Effector CD8-positive, alpha-beta T cell (primary cell): ENCODE measurements at regions not wholly inside any gene's neighbourhood (a gene's known extent, or its start where the extent isn't known, plus 50 kb on each side); places are given as distances from the start of the nearest gene placed in this dataset.
"Not testable (repeated sequence)": the region's sequence is repeated elsewhere in the genome, so short reads cannot be mapped to it uniquely, and the experiment has no call there.

ENCODE experiments used
- DNase-seq: peaks from one replicate; lab custom pipeline; 2025; lab: John Stamatoyannopoulos, UW

- no peak for DNase-seq
These were observed 201.0 kb downstream of the CYRIA start for GRCh38 chr2:16464641-16465040.

GRCh38 chr2:16462958-16463357 lies 202.7 kb downstream of the CYRIA start:
- DNase-seq: no peak

- no peak for DNase-seq
These were observed 204.0 kb downstream of the CYRIA start for GRCh38 chr2:16461672-16462071.

- no peak for DNase-seq
These were observed 206.0 kb downstream of the CYRIA start for GRCh38 chr2:16459606-16460005.

- DNase-seq: no peak
These were observed 211.0 kb downstream of the CYRIA start for GRCh38 chr2:16454621-16455020.

GRCh38 chr2:16452123-16452522 lies 213.5 kb downstream of the CYRIA start:
- no peak for DNase-seq

GRCh38 chr2:16446706-16447105 lies 218.9 kb downstream of the CYRIA start:
- no peak for DNase-seq

GRCh38 chr2:16442971-16443370 lies 222.7 kb downstream of the CYRIA start:
- no peak for DNase-seq

GRCh38 chr2:16441431-16441830 lies 224.2 kb downstream of the CYRIA start:
- no peak for DNase-seq

- no peak for DNase-seq
These were observed 224.7 kb downstream of the CYRIA start for GRCh38 chr2:16440898-16441297.

- DNase-seq: no peak
These were observed 226.9 kb downstream of the CYRIA start for GRCh38 chr2:16438613-16439321.

- no peak for DNase-seq
These were observed 228.4 kb downstream of the CYRIA start for GRCh38 chr2:16437189-16437588.

- DNase-seq: no peak
These were observed 231.2 kb downstream of the CYRIA start for GRCh38 chr2:16434393-16434792.

GRCh38 chr2:16430846-16431245 lies 234.8 kb downstream of the CYRIA start:
- no peak for DNase-seq

GRCh38 chr2:16429431-16430145 lies 236.0 kb downstream of the CYRIA start:
- DNase-seq: no peak

- no peak for DNase-seq
These were observed 236.6 kb downstream of the CYRIA start for GRCh38 chr2:16429002-16429401.

GRCh38 chr2:16425462-16426336 lies 239.9 kb downstream of the CYRIA start:
- DNase-seq: no peak

GRCh38 chr2:16420421-16420820 lies 245.2 kb downstream of the CYRIA start:
- no peak for DNase-seq

- no peak for DNase-seq
These were observed 247.9 kb downstream of the CYRIA start for GRCh38 chr2:16417726-16418125.

- no peak for DNase-seq
These were observed 249.0 kb downstream of the CYRIA start for GRCh38 chr2:16416651-16417050.

GRCh38 chr2:16415861-16416260 lies 249.8 kb downstream of the CYRIA start:
- DNase-seq: not testable (repeated sequence)

- DNase-seq: no peak
These were observed 251.7 kb downstream of the CYRIA start for GRCh38 chr2:16413947-16414346.

GRCh38 chr2:16413285-16413684 lies 252.3 kb downstream of the CYRIA start:
- DNase-seq: no peak
